ENCODE measurements at regions not wholly inside any gene's neighbourhood (a gene's known extent, or its start where the extent isn't known, plus 50 kb on each side); places are given as distances from the start of the nearest gene placed in this dataset.

DNA sequence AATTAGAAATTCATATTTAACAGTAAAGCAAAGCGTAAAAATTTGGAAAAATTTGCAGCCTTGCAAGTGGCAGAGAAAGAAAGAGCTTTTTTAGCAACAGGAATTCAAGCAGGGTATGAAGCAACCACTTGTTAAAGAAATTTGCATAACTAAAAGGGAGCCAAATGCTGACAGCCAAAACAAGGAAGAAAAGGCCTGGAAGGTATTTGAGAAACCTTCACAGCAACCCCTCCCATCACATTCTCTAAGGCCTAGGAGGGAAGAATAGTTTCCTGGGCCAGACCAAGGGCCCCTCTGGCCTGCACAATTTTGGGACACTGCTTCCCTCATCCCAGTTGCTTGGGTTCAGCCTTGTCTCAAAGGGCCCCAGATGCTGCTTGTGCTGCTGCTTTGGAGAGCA is 672.4 kb upstream of the TMPRSS15 start:
- TF ChIP-seq, protein P1, sequence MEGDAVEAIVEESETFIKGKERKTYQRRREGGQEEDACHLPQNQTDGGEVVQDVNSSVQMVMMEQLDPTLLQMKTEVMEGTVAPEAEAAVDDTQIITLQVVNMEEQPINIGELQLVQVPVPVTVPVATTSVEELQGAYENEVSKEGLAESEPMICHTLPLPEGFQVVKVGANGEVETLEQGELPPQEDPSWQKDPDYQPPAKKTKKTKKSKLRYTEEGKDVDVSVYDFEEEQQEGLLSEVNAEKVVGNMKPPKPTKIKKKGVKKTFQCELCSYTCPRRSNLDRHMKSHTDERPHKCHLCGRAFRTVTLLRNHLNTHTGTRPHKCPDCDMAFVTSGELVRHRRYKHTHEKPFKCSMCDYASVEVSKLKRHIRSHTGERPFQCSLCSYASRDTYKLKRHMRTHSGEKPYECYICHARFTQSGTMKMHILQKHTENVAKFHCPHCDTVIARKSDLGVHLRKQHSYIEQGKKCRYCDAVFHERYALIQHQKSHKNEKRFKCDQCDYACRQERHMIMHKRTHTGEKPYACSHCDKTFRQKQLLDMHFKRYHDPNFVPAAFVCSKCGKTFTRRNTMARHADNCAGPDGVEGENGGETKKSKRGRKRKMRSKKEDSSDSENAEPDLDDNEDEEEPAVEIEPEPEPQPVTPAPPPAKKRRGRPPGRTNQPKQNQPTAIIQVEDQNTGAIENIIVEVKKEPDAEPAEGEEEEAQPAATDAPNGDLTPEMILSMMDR (conservative IDR thresholded peaks at IDR 0.05), result no peak
- TF ChIP-seq ZFX (IDR thresholded peaks at IDR 0.05), result no peak
